Activated CD8-positive, alpha-beta memory T cell treated with anti-CD3 and anti-CD28 coated beads for 48 hours (primary cell): ENCODE measurements at regions not wholly inside any gene's neighbourhood (a gene's known extent, or its start where the extent isn't known, plus 50 kb on each side); places are given as distances from the start of the nearest gene placed in this dataset.

ENCODE experiments used
- DNase-seq, 3 experiments: peaks; one replicate each; pipeline ENCODE4 v3.0.0-alpha.2; 2020; ENCODE audit warnings: low read depth in 2 of 3, low spot score in 2 of 3

GRCh38 chr5:143567583-143568504, 164.4 kb upstream of the NR3C1 start:
- DNase-seq: no peak

- no peak for DNase-seq
These were observed 162.7 kb upstream of the NR3C1 start for GRCh38 chr5:143566139-143566538.

GRCh38 chr5:143564417-143564816, 160.9 kb upstream of the NR3C1 start:
- no peak for DNase-seq

- DNase-seq: no peak
These were observed 159.4 kb upstream of the NR3C1 start for GRCh38 chr5:143562935-143563334.

GRCh38 chr5:143561219-143561618, 157.7 kb upstream of the NR3C1 start:
- no peak for DNase-seq

GRCh38 chr5:143560378-143560777, 156.9 kb upstream of the NR3C1 start:
- no peak for DNase-seq

- no peak for DNase-seq
These were observed 156.2 kb upstream of the NR3C1 start for GRCh38 chr5:143559586-143560109.

GRCh38 chr5:143558048-143558447, 154.6 kb upstream of the NR3C1 start:
- DNase-seq: no peak

GRCh38 chr5:143557061-143557818, 153.8 kb upstream of the NR3C1 start:
- no peak for DNase-seq

- no peak for DNase-seq
These were observed 151.5 kb upstream of the NR3C1 start for GRCh38 chr5:143554918-143555477.

GRCh38 chr5:143554187-143554717, 150.8 kb upstream of the NR3C1 start:
- DNase-seq: no peak

GRCh38 chr5:143552680-143553079, 149.2 kb upstream of the NR3C1 start:
- no peak for DNase-seq

- no peak for DNase-seq
These were observed 148.3 kb upstream of the NR3C1 start for GRCh38 chr5:143551820-143552251.

GRCh38 chr5:143550986-143551630, 147.6 kb upstream of the NR3C1 start:
- DNase-seq: no peak

GRCh38 chr5:143547342-143547741, 143.9 kb upstream of the NR3C1 start:
- DNase-seq: no peak

- no peak for DNase-seq
These were observed 142.9 kb upstream of the NR3C1 start for GRCh38 chr5:143546394-143546793.

- no peak for DNase-seq
These were observed 141.1 kb upstream of the NR3C1 start for GRCh38 chr5:143544606-143545005.

- DNase-seq: no peak
These were observed 140.1 kb upstream of the NR3C1 start for GRCh38 chr5:143543358-143544255.

- DNase-seq: no peak
These were observed 139.3 kb upstream of the NR3C1 start for GRCh38 chr5:143542798-143543144.
